Esophagus mucosa (tissue), 1 donor: ENCODE measurements at regions not wholly inside any gene's neighbourhood (a gene's known extent, or its start where the extent isn't known, plus 50 kb on each side); places are given as distances from the start of the nearest gene placed in this dataset.
"Not testable (repeated sequence)": the region's sequence is repeated elsewhere in the genome, so short reads cannot be mapped to it uniquely, and the experiment has no call there.

ENCODE experiments used
- ATAC-seq: fragments of 200-7000 bp; cut with Tn5 transposase; one replicate; pipeline ENCODE4 v1.9.1; 2020
- donor health status: DM: yes; HTN: yes; CAD: no.

DNA sequence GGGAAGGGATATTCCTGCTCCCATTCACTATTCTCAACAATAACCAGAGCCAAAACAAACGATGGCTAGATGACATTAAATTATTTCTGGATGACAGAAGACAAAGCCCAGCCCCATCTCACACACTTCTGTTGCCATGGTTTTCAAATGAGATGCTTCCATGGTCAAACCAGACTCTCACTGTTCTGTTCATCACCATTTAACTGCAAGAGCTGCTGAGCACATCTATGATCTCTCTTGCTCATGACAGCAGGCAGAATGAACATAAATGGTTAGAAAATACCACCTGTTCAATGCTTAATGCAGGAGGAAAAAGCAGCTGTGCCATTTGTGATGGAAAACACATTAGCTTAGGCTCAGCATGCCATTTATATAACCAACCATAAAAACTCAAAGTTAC is 758.6 kb upstream of the ZWINT start:
- ATAC-seq, result no peak

DNA sequence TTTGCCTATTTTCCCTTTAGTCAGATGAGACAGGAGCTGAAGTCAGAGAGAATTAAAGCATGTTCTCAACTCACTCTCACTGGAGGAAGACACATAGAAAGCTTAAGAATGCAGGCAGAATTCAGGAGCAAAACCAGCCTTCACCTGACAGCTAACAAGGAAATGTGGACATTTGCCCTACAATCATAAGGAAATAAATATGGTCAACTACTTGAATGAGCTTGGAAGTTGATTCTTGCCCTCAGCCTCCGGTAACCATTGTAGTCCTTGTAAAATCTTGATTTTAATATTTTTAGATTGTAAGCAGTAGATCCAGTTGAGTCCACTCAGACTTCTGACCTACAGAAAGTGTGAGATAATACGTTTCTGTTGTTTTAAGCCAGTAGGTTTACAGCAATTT is 752.5 kb upstream of the ZWINT start:
- no peak for ATAC-seq

DNA sequence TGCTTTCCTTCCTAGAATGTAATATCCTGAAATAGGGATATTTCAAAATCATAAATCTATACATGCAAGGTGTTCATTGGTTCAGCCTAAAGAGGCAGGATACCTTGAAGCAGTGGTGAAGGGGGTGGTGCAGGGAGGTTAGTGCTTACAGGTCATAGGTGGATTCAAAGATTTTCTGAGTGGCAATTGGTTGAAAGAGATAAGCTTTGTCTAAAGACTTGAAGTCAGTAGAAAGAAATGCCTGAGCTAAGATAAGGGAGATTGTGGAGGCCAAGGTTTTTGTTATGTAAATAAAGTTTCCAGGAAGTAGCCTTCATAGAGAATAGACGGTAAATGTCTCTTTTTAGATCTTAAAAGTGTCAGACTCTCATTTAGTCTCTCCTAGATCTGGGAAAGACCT is 741.2 kb upstream of the ZWINT start:
- no peak for ATAC-seq

DNA sequence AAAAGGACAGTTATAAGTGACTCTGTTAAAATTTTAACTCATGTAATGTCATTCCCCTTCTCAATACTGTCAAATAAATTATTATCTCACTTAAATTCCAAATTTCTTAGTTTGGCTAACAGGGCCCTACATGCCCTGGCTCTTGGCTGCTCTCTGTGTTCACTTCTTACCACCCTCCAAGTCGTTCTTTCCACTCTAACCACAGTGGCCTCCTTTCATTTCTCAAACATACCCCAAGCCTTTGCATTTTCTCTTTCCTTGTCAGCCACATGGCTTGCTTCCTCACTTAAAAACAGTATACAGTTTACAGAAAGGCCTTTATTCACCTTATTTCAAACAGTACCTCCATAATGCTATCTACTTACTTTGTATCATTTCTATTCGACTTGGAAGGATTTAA is 737.1 kb upstream of the ZWINT start:
- ATAC-seq, result no peak

DNA sequence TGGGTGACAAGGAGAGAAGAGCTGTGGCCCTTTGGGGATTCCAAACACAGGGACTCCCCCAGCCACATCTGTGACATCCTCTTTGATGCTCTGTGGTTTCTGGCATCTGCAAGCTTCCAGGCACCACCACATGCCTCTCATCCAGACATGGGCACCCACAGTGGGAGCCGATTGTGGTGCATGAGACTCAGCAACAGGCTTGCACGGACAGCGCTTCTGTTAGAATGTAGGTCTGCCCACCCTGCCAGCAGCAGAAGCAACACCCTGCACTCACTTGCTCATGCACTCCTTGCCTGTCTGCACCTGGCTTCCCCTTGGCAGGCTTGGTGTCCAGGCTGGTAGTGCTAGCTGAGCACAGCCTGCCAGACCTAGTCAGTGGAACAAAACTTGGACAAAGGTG is 735.0 kb upstream of the ZWINT start:
- no peak for ATAC-seq

DNA sequence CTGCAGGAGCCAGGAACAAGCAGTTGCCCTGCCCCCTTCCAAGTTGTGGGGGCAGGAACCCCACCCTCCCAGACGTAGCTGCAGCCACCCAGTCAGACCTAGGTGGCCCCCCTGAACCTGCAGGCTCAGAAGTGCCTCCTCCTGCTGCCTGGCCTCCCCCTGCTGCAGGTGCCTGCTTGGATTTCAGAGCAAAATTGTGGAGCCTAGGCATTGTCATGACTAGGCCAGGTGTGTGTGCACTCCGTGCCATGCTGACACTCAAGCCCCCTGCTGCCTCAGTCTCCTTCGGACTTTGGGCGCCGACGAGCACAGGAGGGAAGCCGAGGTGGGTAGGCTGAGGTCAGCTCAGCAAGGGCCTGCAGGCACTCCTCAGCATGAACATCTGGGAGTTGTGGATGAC is 733.9 kb upstream of the ZWINT start:
- no peak for ATAC-seq

DNA sequence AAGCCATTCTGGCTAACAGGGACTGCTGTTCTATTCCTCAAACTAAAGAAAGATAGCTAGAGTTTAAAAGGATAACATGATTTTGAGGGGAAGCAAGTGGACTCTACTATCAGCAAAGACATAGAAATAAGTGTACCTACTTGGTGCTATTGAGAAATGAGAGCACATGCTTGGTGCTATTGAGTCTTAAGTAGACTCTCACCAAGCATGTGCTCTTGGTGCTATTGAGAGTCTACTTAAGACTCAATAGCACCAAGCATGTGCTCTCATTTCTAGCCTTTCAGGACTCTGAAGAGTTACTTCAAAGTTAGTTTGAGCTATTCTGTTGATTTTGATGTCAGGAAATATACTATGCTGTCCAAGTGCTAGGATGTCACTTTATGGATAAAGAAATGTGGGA is 733.0 kb upstream of the ZWINT start:
- no peak for ATAC-seq

DNA sequence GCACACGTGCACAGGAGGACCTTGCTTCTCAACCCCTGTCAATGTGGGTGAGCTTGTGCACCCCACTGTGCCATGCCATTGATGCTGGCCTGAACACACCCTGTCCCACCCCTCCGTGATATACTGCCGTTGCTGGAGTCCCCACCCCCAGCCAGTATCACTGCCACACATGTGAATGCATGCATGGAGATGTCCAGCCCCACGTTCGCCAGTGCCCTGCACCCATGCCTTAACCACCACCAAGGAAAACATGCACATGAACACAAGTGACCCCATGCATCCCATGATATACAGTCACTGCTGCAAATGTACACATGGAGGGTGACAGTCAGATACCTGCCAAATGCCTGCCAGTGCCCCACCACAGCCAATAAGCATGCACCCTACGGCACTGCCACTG is 692.5 kb upstream of the ZWINT start:
- no peak for ATAC-seq

DNA sequence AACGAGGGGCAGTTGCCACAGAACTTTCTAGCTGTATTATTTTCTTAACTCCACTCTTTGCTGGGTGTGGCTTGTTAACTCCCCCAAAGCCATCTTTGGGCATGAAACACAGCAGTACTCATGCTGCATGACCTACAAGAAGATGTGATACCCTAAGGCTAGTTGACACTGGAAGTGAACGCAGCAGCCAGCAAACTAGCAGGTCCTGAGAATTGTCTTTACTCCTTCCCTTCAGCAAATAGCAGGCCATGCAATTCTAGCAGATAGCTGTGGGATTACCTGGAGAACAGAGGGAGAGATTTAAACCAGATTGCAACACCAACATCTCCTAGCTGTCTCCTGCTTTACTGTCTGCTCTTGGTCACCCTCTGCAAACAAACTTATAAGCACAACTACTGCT is 688.0 kb upstream of the ZWINT start:
- ATAC-seq, result no peak

DNA sequence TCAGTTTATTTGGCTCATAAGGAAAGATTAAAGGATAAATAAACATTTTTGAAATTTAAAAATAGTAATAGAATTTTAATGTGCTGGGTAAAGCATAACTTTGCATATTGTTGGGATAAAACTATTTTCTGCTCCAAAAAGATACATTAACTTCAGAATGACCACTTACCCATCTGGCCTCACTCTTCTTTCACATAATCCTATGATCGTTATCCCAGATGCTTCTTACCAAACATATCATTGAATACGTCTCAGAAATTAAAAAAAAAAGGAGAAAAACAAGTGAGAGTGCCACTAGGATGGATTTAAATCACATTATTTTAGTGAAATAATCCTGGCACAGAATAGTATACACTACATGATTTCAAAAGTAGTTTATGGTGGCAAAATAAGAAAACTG is 677.5 kb upstream of the ZWINT start:
- ATAC-seq, result no peak

DNA sequence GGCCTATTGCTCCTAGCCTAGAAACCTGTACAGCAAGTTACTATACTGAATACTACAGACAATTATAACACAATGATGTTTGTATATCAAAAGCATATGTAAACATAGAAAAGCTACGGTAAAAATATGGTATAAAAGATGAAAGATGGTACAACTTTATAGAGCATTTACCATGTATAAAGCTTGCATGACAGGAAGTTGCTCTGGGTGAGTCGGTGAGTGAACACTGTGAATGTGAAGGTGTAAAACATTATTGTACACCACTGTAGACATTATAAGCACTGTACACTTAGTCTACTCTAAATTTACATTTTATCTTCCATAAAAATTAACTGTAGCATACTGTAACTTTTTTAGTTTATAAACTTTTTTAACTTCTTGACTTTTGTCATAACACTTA is 674.3 kb upstream of the ZWINT start:
- no peak for ATAC-seq

DNA sequence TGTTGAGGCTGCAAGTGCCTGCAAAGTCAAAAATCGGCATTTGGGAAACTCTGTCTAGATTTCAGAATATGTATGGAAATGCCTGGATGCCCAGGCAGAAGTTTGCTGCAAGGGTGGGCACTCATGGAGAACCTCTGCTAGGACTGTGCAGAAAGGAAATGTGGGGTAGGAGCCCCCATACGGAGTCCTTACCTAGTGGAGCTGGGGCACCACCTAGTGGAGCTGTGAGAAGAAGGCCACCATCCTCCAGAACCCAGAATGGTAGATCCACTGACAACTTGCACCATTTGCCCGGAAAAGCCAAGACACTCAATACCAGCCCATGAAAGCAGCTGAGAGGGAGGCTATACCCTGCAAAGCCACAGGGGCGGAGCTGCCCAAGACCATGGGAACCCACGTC is 671.2 kb upstream of the ZWINT start:
- not testable (repeated sequence) for ATAC-seq

DNA sequence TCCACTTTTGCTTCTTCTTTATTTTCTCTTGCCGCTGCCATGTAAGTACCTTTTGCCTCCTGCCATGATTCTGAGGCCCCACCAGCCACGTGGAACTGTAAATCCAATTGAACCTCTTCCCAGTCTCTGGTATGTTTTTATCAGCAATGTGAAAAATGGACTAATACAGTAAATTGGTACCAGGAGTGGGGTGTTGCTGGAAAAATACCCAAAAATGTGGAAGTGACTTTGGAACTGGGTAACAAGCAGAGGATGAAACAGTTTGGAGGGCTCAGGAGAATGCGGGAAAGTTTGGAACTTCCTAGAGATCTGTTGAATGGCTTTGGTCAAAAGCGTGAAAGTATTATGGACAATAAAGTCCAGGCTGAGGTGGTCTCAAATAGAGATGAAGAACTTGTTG is 670.3 kb upstream of the ZWINT start:
- no peak for ATAC-seq

DNA sequence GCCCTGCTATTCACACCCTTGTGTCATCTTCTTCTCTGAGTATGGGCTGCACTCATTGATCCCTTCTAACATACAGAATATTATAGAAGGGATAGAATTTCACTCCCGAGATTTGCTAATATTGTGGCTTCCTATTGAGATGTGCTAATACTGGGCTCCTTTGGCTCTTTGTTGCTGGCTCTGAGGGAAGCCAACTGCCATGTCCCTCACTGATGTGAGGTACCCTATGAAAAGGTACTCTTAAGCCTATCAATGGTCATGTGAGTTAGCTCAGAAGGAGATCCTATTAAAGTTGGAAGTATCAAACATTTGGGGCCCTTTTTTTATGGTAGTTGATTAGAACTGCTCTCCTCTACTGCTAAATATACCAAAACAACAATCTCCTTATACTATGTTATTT is 665.2 kb upstream of the ZWINT start:
- no peak for ATAC-seq

DNA sequence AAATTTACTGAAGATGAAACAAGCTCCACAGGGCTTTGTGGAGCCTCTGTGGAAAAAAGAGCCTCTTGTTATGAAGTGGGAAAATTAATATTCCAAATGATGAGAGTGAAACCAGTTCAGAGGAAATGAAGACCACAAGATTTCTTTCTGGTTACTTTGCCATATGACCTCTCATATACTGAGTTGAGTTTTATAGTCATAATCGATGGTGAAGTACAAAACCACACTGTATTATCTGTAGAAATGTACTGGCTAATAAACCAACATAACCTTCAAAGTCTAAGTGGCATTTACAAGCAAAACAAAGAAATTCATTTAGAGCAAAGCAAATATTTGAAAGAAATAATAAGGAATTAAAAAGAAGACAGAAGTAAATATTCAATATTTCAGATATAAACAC is 662.6 kb upstream of the ZWINT start:
- ATAC-seq, result no peak

DNA sequence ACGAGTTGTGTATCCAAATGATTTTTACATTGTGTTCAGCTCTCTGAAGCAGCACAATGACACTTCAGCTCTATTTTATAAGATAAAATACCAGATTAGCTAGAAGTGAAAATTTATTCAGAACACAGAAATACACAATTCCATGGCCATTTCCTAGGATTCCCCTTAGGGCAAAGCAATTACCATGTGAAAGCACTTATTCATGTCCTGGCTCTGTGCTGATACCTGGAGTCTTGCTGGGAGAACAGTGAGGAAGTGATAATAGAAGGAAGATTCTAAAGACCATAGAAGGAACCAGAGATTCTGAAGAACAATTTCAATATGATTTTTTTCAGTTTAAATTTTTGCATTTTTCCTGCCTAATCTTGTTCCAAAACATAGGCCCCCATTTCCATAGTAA is 657.4 kb upstream of the ZWINT start:
- ATAC-seq, result no peak

DNA sequence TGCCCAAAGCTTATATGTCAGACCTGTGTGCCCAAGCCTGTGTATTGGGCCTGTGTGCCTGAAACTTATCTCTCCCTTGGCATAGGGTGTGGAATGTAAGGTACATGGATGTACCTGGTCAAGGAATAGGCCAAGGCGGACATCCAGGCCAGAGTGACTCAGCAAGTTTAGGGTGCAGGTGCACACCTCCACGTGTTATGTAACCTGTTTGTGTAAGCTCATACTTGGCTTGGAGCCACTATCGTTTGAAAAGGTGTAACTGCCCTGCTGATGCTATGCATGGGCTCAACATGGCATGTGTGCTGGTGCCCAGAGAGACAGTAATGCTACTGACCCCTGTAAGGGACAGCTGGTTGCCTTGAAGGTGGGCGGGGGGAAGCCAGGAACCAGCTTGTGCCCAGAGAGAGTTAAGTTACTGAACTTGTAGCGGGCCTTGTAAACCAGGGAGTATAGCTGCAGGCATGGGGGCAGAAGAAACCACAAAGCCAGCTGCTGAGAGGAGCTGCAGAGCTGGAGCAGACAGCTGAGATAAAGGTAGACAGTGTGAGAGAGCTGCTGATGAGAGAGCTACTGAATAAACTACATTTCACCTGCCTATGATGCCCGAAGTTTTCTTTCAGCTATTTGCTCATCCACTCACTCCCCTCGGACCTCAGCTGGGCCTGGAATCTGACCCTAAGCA is 656.4 kb upstream of the ZWINT start:
- no peak for ATAC-seq

DNA sequence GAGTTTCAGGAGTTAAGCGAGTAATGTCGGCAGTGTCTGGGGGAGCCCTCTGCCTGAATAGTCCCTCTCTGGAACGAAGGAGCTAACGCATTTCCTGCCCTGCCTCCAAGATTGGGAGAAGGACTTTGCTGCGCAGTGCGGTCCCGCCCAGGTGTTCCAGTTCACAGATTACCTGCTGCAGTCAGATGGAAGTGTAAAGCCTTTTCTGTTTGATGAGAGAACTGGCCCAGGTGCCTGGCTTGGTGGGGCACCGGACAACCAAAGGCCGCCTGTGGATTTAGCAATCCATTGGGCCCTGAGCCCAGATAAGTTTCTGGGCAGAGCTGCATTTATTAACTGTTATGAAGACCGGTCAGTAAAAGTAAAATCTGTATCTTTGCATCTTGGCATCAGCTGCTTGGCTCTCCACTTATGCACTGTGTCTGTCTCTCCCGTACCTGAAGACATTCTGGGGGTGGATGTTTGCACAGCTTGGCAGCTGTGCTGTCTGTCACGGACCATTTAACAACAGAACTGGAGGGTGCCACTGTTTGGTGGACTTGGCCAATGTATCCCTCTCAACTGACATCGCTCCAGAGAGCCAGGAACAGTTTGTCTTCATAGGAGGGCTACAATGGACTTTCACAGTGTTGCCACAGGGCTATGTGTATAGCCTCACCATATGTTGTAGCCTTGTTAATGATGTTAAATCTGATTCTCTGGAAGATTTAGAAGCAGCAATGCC is 654.7 kb upstream of the ZWINT start:
- ATAC-seq, result no peak

DNA sequence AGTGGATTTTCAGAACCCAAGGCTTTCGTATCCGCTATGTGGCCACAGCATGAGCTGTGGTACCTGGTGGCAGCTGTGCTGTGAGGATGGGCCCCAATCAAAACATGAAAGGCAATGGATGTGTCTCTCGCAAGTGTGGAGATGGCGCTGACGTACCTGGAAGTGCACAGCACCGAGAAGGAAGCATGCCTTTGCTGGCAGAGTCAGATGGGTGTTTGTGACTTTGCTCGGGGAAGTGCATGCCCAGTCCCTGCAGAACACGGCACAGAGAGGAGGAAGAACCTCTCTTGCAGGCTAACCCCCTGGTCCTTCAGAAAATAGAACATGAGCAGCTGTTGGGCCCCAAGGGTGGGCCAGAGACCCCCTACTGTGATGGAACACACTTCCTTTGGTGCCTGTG is 654.1 kb upstream of the ZWINT start:
- ATAC-seq, result no peak

DNA sequence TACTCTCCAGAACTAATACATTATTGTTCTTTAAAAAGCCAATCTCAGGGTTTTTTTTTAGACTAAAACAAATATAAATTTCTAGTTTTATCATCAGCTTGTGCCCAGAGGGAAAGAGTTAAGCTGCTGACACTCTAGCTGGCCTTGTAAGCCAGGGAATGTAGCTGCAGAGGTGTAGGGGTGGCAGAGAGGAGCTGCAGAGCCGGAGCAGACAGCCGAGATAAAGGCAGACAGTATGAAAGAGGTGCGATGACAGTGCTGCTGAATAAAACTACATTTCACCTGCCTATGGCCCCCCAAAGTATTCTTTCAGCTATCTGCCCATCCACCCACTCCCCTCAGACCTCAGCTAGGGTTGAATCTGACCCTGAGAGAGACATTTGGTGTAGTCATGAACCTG is 653.7 kb upstream of the ZWINT start:
- ATAC-seq, result no peak

DNA sequence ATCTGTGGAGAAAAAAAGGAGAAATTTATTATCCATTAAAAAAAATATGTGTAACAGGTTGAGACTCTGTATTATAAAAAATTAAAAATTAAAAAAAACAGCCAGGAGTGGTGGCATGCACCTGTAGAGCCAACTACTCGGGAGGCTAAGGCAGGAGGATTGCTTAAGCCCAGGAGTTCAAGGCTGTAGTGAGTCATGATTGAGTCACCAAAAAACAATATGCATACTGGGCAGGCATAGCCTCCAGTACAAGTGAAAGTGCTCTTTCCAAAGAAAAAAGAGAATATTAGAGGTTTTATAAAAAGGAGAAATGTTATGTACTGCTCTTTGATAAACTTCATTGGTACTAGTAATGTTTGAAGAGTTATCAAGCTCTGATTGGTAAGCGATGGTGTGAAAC is 647.1 kb upstream of the ZWINT start:
- ATAC-seq, result no peak

DNA sequence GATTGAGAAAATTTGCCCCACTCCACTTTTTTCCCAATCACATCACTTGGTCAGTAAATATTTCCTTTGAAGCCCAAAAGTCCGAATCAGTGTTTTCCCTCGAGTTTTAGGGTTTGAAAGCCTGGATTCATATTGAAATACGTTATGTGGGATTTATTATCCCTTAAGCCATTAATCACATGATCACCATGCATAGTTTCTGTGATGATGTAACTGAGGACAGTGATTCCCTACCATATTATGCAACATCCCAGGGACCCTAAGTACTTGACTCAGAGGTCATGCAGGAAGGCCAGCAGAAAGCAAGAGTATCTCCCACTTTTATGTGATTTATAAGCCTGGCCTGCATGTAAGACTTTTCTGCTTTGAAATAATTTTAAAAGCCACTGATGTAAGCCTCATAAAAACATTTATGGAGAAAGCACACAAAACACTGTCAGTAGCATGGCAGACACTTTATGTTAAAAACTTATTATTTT is 630.6 kb upstream of the ZWINT start:
- no peak for ATAC-seq

DNA sequence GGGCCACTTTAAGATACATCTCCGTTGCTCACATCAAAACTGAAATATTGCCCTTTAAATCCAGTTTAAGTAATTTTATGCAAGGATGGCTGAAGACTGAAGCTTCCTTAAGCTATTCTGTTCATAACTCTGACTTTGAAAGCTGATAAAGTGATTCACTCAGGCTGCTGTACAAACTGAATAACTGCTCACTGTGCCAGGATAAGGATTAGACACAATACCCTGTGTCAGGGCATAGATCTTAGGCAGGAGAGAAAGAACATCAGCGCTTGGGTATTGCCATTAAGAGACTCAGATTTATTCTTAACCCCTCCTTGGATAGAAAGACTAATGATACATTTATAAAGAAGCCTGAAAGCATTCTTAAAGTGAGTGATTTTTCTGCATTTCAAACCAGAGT is 614.5 kb upstream of the ZWINT start:
- no peak for ATAC-seq

DNA sequence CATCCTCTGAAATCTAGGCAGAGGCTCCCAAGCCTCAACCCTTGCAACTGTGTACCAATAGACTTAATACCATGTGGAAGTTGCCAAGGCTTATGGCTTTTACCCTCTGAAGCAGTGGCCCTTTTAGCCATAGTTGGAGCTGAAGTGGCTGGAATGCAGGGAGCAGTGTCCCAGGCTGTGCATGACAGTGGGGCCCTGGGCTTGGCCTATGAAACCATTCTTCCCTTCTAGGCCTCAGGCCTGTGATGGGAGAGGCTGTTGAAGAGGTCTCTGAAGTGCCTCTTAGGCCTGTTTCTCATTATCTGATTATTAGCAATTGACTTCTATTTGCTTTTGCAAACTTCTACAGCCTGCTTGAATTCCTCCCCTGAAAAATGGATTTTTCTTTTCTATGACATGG is 612.7 kb upstream of the ZWINT start:
- ATAC-seq, result no peak
